Large intestine (tissue), 3 donors: ENCODE measurements at regions not wholly inside any gene's neighbourhood (a gene's known extent, or its start where the extent isn't known, plus 50 kb on each side); places are given as distances from the start of the nearest gene placed in this dataset.
"Not testable (repeated sequence)": the region's sequence is repeated elsewhere in the genome, so short reads cannot be mapped to it uniquely, and the experiment has no call there.

ENCODE experiments used
- DNase-seq, 2 donors: peaks; one replicate each; pipeline versions ENCODE4 v3.0.0 to v3.0.0-alpha.2; 2013
- H3K27ac ChIP-seq: one replicate; pipeline ENCODE4 v1.5.1; 2013; ENCODE audit warnings: low read length
- H3K27me3 ChIP-seq: 2 replicates; pipeline ENCODE4 v1.6.1; 2013; ENCODE audit warnings: low read length; ENCODE audit not compliant: control insufficient read depth, insufficient read depth
- H3K36me3 ChIP-seq: 2 replicates; pipeline ENCODE4 v1.6.1; 2013; ENCODE audit warnings: low read length; ENCODE audit not compliant: control insufficient read depth, insufficient read depth
- H3K4me1 ChIP-seq: one replicate; pipeline ENCODE4 v1.6.1; 2013; ENCODE audit warnings: low read length; ENCODE audit not compliant: control insufficient read depth, insufficient read depth
- H3K4me3 ChIP-seq: one replicate; pipeline ENCODE4 v1.5.1; 2013; ENCODE audit warnings: low read length
- H3K9me3 ChIP-seq: one replicate; pipeline ENCODE4 v1.6.1; 2013; ENCODE audit warnings: mild to moderate bottlenecking, low read depth, low read length, moderate library complexity; ENCODE audit not compliant: control insufficient read depth
- WGBS: methylation state at CpG from one replicate; pipeline ENCODE4 v1.1.5; 2013; ENCODE audit warnings: low lambda C conversion rate; ENCODE audit not compliant: insufficient coverage; 5-methylcytosine and 5-hydroxymethylcytosine counted together

- Histone ChIP-seq H3K27me3 (no peaks in the 10 kb centered on the region), H3K4me1 (no peaks in the 10 kb centered on the region), H3K4me3 (no peak overlapping the region), H3K36me3 (no peaks in the 10 kb centered on the region), H3K27ac (no peak overlapping the region), H3K9me3 (no peaks in the 10 kb centered on the region)
- WGBS: no CpG with 5 or more reads among the region's 1 CpG
- no peak for DNase-seq
Observed at GRCh38 chr4:116320859-116321258, 764.5 kb downstream of the TRAM1L1 start.

GRCh38 chr4:116303736-116304188, 781.6 kb downstream of the TRAM1L1 start:
- no CpG with 5 or more reads among the region's 1 CpG for WGBS
- Histone ChIP-seq H3K9me3 (no peaks in the 10 kb centered on the region), H3K4me3 (no peak overlapping the region), H3K27ac (no peak overlapping the region), H3K36me3 (no peaks in the 10 kb centered on the region), H3K27me3 (no peaks in the 10 kb centered on the region), H3K4me1 (no peaks in the 10 kb centered on the region)
- peak in 1 of 2 donors; percentile 3 for DNase-seq

GRCh38 chr4:116302990-116303735, 782.2 kb downstream of the TRAM1L1 start:
- Histone ChIP-seq H3K9me3 (no peaks in the 10 kb centered on the region), H3K27ac (no peak overlapping the region), H3K4me3 (no peak overlapping the region), H3K36me3 (no peaks in the 10 kb centered on the region), H3K27me3 (no peaks in the 10 kb centered on the region), H3K4me1 (no peaks in the 10 kb centered on the region)
- no peak for DNase-seq
- WGBS: no CpG with 5 or more reads among the region's 3 CpGs

- Histone ChIP-seq H3K27ac (no peak overlapping the region), H3K27me3 (no peaks in the 10 kb centered on the region), H3K4me3 (no peak overlapping the region), H3K36me3 (no peaks in the 10 kb centered on the region), H3K9me3 (peaks cover 8% of the 10 kb centered on the region), H3K4me1 (no peaks in the 10 kb centered on the region)
- DNase-seq: no peak
- no CpG with 5 or more reads among the region's 2 CpGs for WGBS
Observed at GRCh38 chr4:116275006-116275405, 810.4 kb downstream of the TRAM1L1 start.

GRCh38 chr4:116272336-116272735, 813.0 kb downstream of the TRAM1L1 start:
- 91% methylated on average over 1 of the region's 1 CpG for WGBS
- no peaks in the 10 kb centered on the region for H3K4me1 ChIP-seq
- no peak for DNase-seq
- H3K27me3 ChIP-seq: no peaks in the 10 kb centered on the region
- H3K9me3 ChIP-seq: peaks cover 8% of the 10 kb centered on the region
- H3K27ac ChIP-seq: no peak overlapping the region
- H3K36me3 ChIP-seq: no peaks in the 10 kb centered on the region
- no peak overlapping the region for H3K4me3 ChIP-seq

GRCh38 chr4:116260931-116261330, 824.4 kb downstream of the TRAM1L1 start:
- not testable (repeated sequence) for DNase-seq, H3K4me3 ChIP-seq, H3K9me3 ChIP-seq, H3K36me3 ChIP-seq, H3K27me3 ChIP-seq, H3K27ac ChIP-seq, H3K4me1 ChIP-seq
- 30% methylated on average over 2 of the region's 3 CpGs for WGBS

GRCh38 chr4:116244771-116245170, 840.6 kb downstream of the TRAM1L1 start:
- no peak for DNase-seq
- Histone ChIP-seq H3K27ac (no peak overlapping the region), H3K36me3 (no peaks in the 10 kb centered on the region), H3K27me3 (no peaks in the 10 kb centered on the region), H3K4me3 (no peak overlapping the region), H3K9me3 (no peaks in the 10 kb centered on the region), H3K4me1 (no peaks in the 10 kb centered on the region)
- WGBS: 86% methylated on average over 1 of the region's 1 CpG

- H3K4me1 ChIP-seq: no peaks in the 10 kb centered on the region
- 80% methylated on average over 1 of the region's 2 CpGs for WGBS
- no peak overlapping the region for H3K4me3 ChIP-seq
- H3K9me3 ChIP-seq: no peaks in the 10 kb centered on the region
- no peak overlapping the region for H3K27ac ChIP-seq
- DNase-seq: no peak
- no peaks in the 10 kb centered on the region for H3K36me3 ChIP-seq
- H3K27me3 ChIP-seq: no peaks in the 10 kb centered on the region
Observed at GRCh38 chr4:116243431-116243830, 841.9 kb downstream of the TRAM1L1 start.

- no peak for DNase-seq
- Histone ChIP-seq H3K4me1 (no peaks in the 10 kb centered on the region), H3K27me3 (no peaks in the 10 kb centered on the region), H3K36me3 (no peaks in the 10 kb centered on the region), H3K9me3 (no peaks in the 10 kb centered on the region), H3K4me3 (no peak overlapping the region), H3K27ac (no peak overlapping the region)
Observed at GRCh38 chr4:116233971-116234370, 851.4 kb downstream of the TRAM1L1 start.

- not testable (repeated sequence) for H3K36me3 ChIP-seq, H3K4me1 ChIP-seq, H3K27ac ChIP-seq, H3K9me3 ChIP-seq, DNase-seq, H3K4me3 ChIP-seq, H3K27me3 ChIP-seq
- no CpG with 5 or more reads among the region's 4 CpGs for WGBS
Observed at GRCh38 chr4:116231999-116232398, 853.4 kb downstream of the TRAM1L1 start.

GRCh38 chr4:116229420-116229819, 856.0 kb downstream of the TRAM1L1 start:
- no peaks in the 10 kb centered on the region for H3K36me3 ChIP-seq
- no peaks in the 10 kb centered on the region for H3K9me3 ChIP-seq
- H3K4me3 ChIP-seq: no peak overlapping the region
- H3K27ac ChIP-seq: no peak overlapping the region
- H3K4me1 ChIP-seq: no peaks in the 10 kb centered on the region
- WGBS: no CpG with 5 or more reads among the region's 3 CpGs
- no peak for DNase-seq
- no peaks in the 10 kb centered on the region for H3K27me3 ChIP-seq
